Fibroblast of villous mesenchyme (primary cell): ENCODE measurements at regions not wholly inside any gene's neighbourhood (a gene's known extent, or its start where the extent isn't known, plus 50 kb on each side); places are given as distances from the start of the nearest gene placed in this dataset.

Experiments
- DNase-seq: peaks from one replicate; pipeline ENCODE4 v3.0.0-alpha.2; 2010; ENCODE audit warnings: low read depth
- H3K4me3 ChIP-seq: 2 replicates; pipeline ENCODE4 v1.5.1; 2011; ENCODE audit warnings: low read depth, mild to moderate bottlenecking, low read length
- TF ChIP-seq, protein P1 (sequence below): IDR thresholded peaks from 2 replicates; pipeline ENCODE4 v1.5.1; 2012; ENCODE audit warnings: low read depth, mild to moderate bottlenecking, low read length; ENCODE audit not compliant: insufficient read depth

- DNase-seq, result no peak
- TF ChIP-seq, protein P1, sequence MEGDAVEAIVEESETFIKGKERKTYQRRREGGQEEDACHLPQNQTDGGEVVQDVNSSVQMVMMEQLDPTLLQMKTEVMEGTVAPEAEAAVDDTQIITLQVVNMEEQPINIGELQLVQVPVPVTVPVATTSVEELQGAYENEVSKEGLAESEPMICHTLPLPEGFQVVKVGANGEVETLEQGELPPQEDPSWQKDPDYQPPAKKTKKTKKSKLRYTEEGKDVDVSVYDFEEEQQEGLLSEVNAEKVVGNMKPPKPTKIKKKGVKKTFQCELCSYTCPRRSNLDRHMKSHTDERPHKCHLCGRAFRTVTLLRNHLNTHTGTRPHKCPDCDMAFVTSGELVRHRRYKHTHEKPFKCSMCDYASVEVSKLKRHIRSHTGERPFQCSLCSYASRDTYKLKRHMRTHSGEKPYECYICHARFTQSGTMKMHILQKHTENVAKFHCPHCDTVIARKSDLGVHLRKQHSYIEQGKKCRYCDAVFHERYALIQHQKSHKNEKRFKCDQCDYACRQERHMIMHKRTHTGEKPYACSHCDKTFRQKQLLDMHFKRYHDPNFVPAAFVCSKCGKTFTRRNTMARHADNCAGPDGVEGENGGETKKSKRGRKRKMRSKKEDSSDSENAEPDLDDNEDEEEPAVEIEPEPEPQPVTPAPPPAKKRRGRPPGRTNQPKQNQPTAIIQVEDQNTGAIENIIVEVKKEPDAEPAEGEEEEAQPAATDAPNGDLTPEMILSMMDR, result no peak
- no peak overlapping the region for H3K4me3 ChIP-seq
These were observed 301.9 kb downstream of the TFAP2A start for GRCh38 chr6:10112871-10113549.

DNA sequence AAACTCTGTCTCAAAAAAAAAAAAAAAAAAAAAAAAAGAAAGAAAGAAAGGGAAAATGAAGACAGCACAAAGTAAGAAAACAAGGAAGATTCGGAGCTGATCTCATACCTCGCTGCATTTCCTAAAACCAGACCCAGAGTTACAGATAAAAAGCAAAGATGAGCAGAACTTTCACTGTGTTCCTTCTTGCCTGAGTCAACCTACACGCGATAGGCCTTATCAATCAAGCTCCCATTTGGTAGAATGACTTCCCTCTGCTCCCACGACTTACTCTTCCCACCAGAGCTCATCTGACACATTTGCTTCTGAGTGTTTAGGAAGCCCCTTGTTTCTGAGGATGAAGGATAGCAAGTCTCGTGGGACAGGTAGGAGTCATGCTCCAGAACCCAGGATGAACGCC lies 302.9 kb downstream of the TFAP2A start:
- no peak overlapping the region for H3K4me3 ChIP-seq
- DNase-seq, result no peak
- TF ChIP-seq, protein P1, result no peak

- TF ChIP-seq, protein P1, result no peak
- DNase-seq, result no peak
- no peak overlapping the region for H3K4me3 ChIP-seq
These were observed 313.2 kb downstream of the TFAP2A start for GRCh38 chr6:10101551-10102252.

GRCh38 chr6:10099529-10100140 lies 315.2 kb downstream of the TFAP2A start:
- DNase-seq, result no peak
- TF ChIP-seq, protein P1, result no peak

DNA sequence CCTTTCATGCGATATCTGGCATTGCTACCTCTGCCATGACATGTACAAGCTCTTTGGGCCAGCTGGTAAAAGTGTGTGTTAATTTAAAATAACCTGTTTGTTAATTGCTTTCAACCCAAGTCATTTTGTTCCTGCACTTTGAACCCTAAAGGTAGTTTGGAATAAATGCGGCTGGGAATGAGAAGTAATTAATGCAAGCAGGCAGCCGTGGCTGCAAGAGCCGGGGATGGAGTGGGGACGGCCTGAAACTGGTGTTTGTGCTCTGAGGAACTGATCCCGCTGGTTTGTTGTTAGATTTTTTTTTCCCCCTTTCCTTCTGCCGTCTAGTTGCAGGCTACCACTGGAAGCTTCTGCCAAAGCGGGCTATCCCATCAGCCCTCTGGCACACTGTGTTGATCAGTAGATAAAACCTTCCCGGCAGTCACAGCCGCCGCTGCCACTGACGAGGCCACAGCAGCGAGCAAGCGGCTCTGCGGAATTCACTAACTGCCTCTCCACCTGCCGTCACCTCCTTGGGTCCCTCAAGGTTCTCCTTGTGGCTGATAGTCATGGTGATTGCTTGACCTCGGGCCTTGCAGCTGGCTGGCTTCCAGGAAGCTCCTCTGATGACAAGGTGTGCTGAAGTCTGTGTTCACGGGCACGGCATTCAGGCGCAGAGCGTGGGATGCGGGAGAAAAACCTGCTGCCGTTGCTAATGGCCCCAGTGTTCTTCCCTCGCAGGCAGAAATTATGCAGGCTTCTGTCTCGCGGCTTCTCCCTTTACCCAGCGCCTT lies 315.9 kb downstream of the TFAP2A start:
- TF ChIP-seq, protein P1, result no peak
- H3K4me3 ChIP-seq, result no peak overlapping the region
- no peak for DNase-seq

More at GRCh38 chr6:10099529-10100140, 315.2 kb downstream of the TFAP2A start:
- H3K4me3 ChIP-seq, result no peak overlapping the region

DNA sequence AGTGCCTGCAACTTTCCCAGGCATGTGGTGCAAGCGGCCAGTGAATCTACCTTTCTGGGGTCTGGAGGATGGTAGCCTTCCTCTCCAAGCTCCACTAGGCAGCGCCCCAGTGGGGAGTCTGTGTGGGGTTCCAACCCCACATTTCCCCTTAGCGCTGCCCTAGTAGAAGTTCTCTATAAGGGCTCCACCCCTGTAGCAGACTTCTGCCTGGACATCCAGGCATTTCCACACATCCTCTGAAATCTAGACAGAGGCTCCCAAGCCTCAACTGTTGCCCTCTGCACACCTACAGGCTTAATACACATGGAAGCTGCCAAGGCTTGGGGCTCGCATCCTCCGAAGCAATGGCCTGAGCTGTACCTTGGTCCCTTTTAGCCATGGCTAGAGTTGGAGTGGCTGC lies 321.6 kb downstream of the TFAP2A start:
- TF ChIP-seq, protein P1, result no peak
- DNase-seq, result no peak
- H3K4me3 ChIP-seq, result no peak overlapping the region
